Renal pelvis (tissue), 1 donor: ENCODE measurements at regions not wholly inside any gene's neighbourhood (a gene's known extent, or its start where the extent isn't known, plus 50 kb on each side); places are given as distances from the start of the nearest gene placed in this dataset.
"Not testable (repeated sequence)": the region's sequence is repeated elsewhere in the genome, so short reads cannot be mapped to it uniquely, and the experiment has no call there.

ENCODE experiments used
- DNase-seq: peaks from one replicate; pipeline ENCODE4 v3.0.0-alpha.2; 2013

GRCh38 chr1:116298213-116298579, 74.8 kb upstream of the ATP1A1 start:
- DNase-seq: not testable (repeated sequence)

GRCh38 chr1:116298746-116299145, 74.3 kb upstream of the ATP1A1 start:
- DNase-seq: no peak

GRCh38 chr1:116299248-116299647, 73.8 kb upstream of the ATP1A1 start:
- no peak for DNase-seq

- DNase-seq: no peak
These were observed 70.8 kb upstream of the ATP1A1 start for GRCh38 chr1:116302281-116302680.

GRCh38 chr1:116306102-116306501, 66.9 kb upstream of the ATP1A1 start:
- no peak for DNase-seq

GRCh38 chr1:116306840-116307442, 66.1 kb upstream of the ATP1A1 start:
- DNase-seq: no peak

- DNase-seq: no peak
These were observed 64.8 kb upstream of the ATP1A1 start for GRCh38 chr1:116308276-116308675.

GRCh38 chr1:116309090-116309870, 63.8 kb upstream of the ATP1A1 start:
- DNase-seq: no peak

GRCh38 chr1:116310180-116310579, 62.9 kb upstream of the ATP1A1 start:
- DNase-seq: no peak

- DNase-seq: no peak
These were observed 61.9 kb upstream of the ATP1A1 start for GRCh38 chr1:116311193-116311592.

GRCh38 chr1:116311756-116312680, 61.0 kb upstream of the ATP1A1 start:
- DNase-seq: peak; percentile 44

GRCh38 chr1:116312681-116313069, 60.4 kb upstream of the ATP1A1 start:
- DNase-seq: no peak

GRCh38 chr1:116313776-116314175, 59.3 kb upstream of the ATP1A1 start:
- no peak for DNase-seq

- no peak for DNase-seq
These were observed 58.6 kb upstream of the ATP1A1 start for GRCh38 chr1:116314305-116314919.

GRCh38 chr1:116316373-116316772, 56.7 kb upstream of the ATP1A1 start:
- no peak for DNase-seq

- no peak for DNase-seq
These were observed 54.1 kb upstream of the ATP1A1 start for GRCh38 chr1:116318897-116319296.

- DNase-seq: no peak
These were observed 52.2 kb upstream of the ATP1A1 start for GRCh38 chr1:116320874-116321273.

- DNase-seq: no peak
These were observed 51.3 kb upstream of the ATP1A1 start for GRCh38 chr1:116321766-116322175.

GRCh38 chr1:116322752-116323405, 50.2 kb upstream of the ATP1A1 start:
- DNase-seq: no peak
